IMR-90 (cell line): ENCODE measurements at regions not wholly inside any gene's neighbourhood (a gene's known extent, or its start where the extent isn't known, plus 50 kb on each side); places are given as distances from the start of the nearest gene placed in this dataset.

ENCODE experiments used
- ATAC-seq: fragments of 200-7000 bp; cut with Tn5 transposase; 2 replicates; pipeline ENCODE4 v1.9.1; 2020; ENCODE audit warnings: low read depth, mild to moderate bottlenecking, moderate library complexity
- BruUV-seq: library from RNA; stranded (reverse); fragments of 400-500 nt; replicated peaks from 2 replicates; lab custom pipeline; 2021; lab: Mats Ljungman, UMichigan
- CTCF ChIA-PET: fragments of 300-600 bp; formaldehyde crosslinking; extraction: SDS; loops from one replicate; lab custom pipeline; 2021; ENCODE audit warnings: antibody characterized with exemption; lab: Yijun Ruan, JAX
- POLR2A ChIA-PET: fragments of 300-600 bp; sonication (Branson Sonifier 250); formaldehyde crosslinking; loops from one replicate; lab custom pipeline; 2022; ENCODE audit warnings: antibody characterized with exemption; ENCODE audit not compliant: unreplicated experiment; lab: Charles Lee
- DNase-seq: peaks from one replicate; pipeline ENCODE4 v3.0.0; 2013
- H2AFZ ChIP-seq: replicated peaks from 2 replicates; pipeline ENCODE3; 2013; ENCODE audit warnings: low read length, mild to moderate bottlenecking; ENCODE audit not compliant: poor library complexity
- H2AK5ac ChIP-seq: 2 replicates; pipeline ENCODE4 v1.6.1; 2013; ENCODE audit warnings: low read depth, low read length, inconsistent platforms
- H2AK9ac ChIP-seq: replicated peaks from 2 replicates; pipeline ENCODE3; 2013; ENCODE audit warnings: mild to moderate bottlenecking, low read depth, low read length, moderate library complexity; ENCODE audit not compliant: poor library complexity
- H2BK120ac ChIP-seq: 2 replicates; pipeline ENCODE4 v1.6.1; 2013; ENCODE audit warnings: low read depth, low read length, inconsistent platforms
- H2BK15ac ChIP-seq: 3 replicates; pipeline ENCODE4 v1.6.1; 2013; ENCODE audit warnings: low read depth, low read length, inconsistent platforms
- H2BK20ac ChIP-seq: 2 replicates; pipeline ENCODE4 v1.6.1; 2013; ENCODE audit warnings: low read depth, mild to moderate bottlenecking, inconsistent platforms, low read length, moderate library complexity
- H2BK5ac ChIP-seq: 2 replicates; pipeline ENCODE4 v1.6.1; 2013; ENCODE audit warnings: mild to moderate bottlenecking, low read depth, low read length, inconsistent platforms; ENCODE audit not compliant: poor library complexity, severe bottlenecking
- H3K14ac ChIP-seq: replicated peaks from 2 replicates; pipeline ENCODE4 v1.6.1; 2013; ENCODE audit warnings: low read depth, low read length, inconsistent platforms
- H3K18ac ChIP-seq: 2 replicates; pipeline ENCODE4 v1.6.1; 2013; ENCODE audit warnings: low read depth, low read length, control low read depth
- H3K23ac ChIP-seq: 2 replicates; pipeline ENCODE4 v1.6.1; 2013; ENCODE audit warnings: low read depth, low read length, inconsistent platforms
- H3K27ac ChIP-seq: 2 replicates; pipeline ENCODE4 v1.5.1; 2013; ENCODE audit warnings: mild to moderate bottlenecking, control low read depth, low read length; ENCODE audit not compliant: insufficient read depth
- H3K27me3 ChIP-seq: 2 replicates; pipeline ENCODE4 v1.6.1; 2013; ENCODE audit warnings: low read length; ENCODE audit not compliant: control insufficient read depth, insufficient read depth
- H3K36me3 ChIP-seq: 2 replicates; pipeline ENCODE4 v1.6.1; 2013; ENCODE audit warnings: low read length, mixed read lengths; ENCODE audit not compliant: control insufficient read depth, insufficient read depth
- H3K4ac ChIP-seq: 2 replicates; pipeline ENCODE4 v1.6.1; 2013; ENCODE audit warnings: low read depth, low read length, inconsistent platforms
- H3K4me1 ChIP-seq: 2 replicates; pipeline ENCODE4 v1.6.1; 2013; ENCODE audit warnings: low read length, mixed read lengths; ENCODE audit not compliant: control insufficient read depth, insufficient read depth
- H3K4me2 ChIP-seq: 2 replicates; pipeline ENCODE4 v1.6.1; 2013; ENCODE audit warnings: low read depth, mild to moderate bottlenecking, control low read depth, low read length, moderate library complexity
- H3K4me3 ChIP-seq: 2 replicates; pipeline ENCODE4 v1.5.1; 2013; ENCODE audit warnings: low read depth, mild to moderate bottlenecking, control low read depth, low read length, moderate library complexity; ENCODE audit not compliant: insufficient read depth
- H3K56ac ChIP-seq: 2 replicates; pipeline ENCODE4 v1.6.1; 2013; ENCODE audit warnings: low read length, inconsistent platforms; ENCODE audit not compliant: insufficient read depth; ENCODE audit errors: extremely low read depth
- H3K79me1 ChIP-seq, 2 experiments: 2 replicates each; pipeline ENCODE4 v1.6.1; 2013; ENCODE audit warnings: low read length in 2 of 2, inconsistent platforms in 1 of 2, low read depth in 1 of 2
- H3K9ac ChIP-seq: 2 replicates; pipeline ENCODE4 v1.6.1; 2013; ENCODE audit warnings: low read depth, low read length, control low read depth
- H3K9me1 ChIP-seq: 2 replicates; pipeline ENCODE4 v1.6.1; 2013; ENCODE audit warnings: low read length, inconsistent platforms; ENCODE audit not compliant: insufficient read depth
- H3K9me3 ChIP-seq: 2 replicates; pipeline ENCODE4 v1.6.1; 2013; ENCODE audit warnings: low read length; ENCODE audit not compliant: control insufficient read depth, insufficient read depth
- H4K20me1 ChIP-seq: 2 replicates; pipeline ENCODE4 v1.6.1; 2013; ENCODE audit warnings: low read length, inconsistent platforms; ENCODE audit not compliant: insufficient read depth
- H4K5ac ChIP-seq: 2 replicates; pipeline ENCODE4 v1.6.1; 2013; ENCODE audit warnings: mild to moderate bottlenecking, low read depth, low read length, control low read depth
- H4K8ac ChIP-seq, 2 experiments: 2 replicates each; pipeline ENCODE4 v1.6.1; 2013; ENCODE audit warnings: low read depth in 2 of 2, low read length in 2 of 2, control low read depth in 1 of 2, inconsistent platforms in 1 of 2
- H4K91ac ChIP-seq: 2 replicates; pipeline ENCODE4 v1.6.1; 2013; ENCODE audit warnings: low read depth, low read length, inconsistent platforms; ENCODE audit not compliant: insufficient read depth
- BHLHE40 ChIP-seq: fragments of 150-350 bp; IDR thresholded peaks from 2 replicates; pipeline ENCODE4 v1.6.1; 2016; ENCODE audit warnings: mild to moderate bottlenecking, low read depth, low read length
- CEBPB ChIP-seq: IDR thresholded peaks from 2 replicates; pipeline ENCODE4 v1.6.1; 2012; ENCODE audit warnings: low read depth, low read length, improper control_type of control experiment
- CHD1 ChIP-seq: IDR thresholded peaks from 2 replicates; pipeline ENCODE4 v1.6.1; 2012; ENCODE audit warnings: low read depth, low read length, improper control_type of control experiment
- CTCF ChIP-seq: conservative IDR thresholded peaks from 2 replicates; pipeline ENCODE4 v1.5.1; 2012; ENCODE audit warnings: mild to moderate bottlenecking, low read depth, low read length, improper control_type of control experiment
- FOS ChIP-seq: fragments of 150-350 bp; IDR thresholded peaks from 2 replicates; pipeline ENCODE4 v1.6.1; 2016; ENCODE audit warnings: low read depth, low read length
- MAFK ChIP-seq: IDR thresholded peaks from 2 replicates; pipeline ENCODE4 v1.6.1; 2012; ENCODE audit warnings: low read depth, low read length, improper control_type of control experiment
- MAZ ChIP-seq: IDR thresholded peaks from 2 replicates; pipeline ENCODE4 v1.6.1; 2012; ENCODE audit warnings: low read depth, mild to moderate bottlenecking, low read length, improper control_type of control experiment, moderate library complexity, borderline replicate concordance
- MXI1 ChIP-seq: IDR thresholded peaks from 2 replicates; pipeline ENCODE4 v1.6.1; 2012; ENCODE audit warnings: low read depth, mild to moderate bottlenecking, low read length, moderate library complexity, borderline replicate concordance
- POLR2A ChIP-seq: IDR thresholded peaks from 2 replicates; pipeline ENCODE4 v1.6.1; 2012; ENCODE audit warnings: mild to moderate bottlenecking, low read depth, low read length
- RAD21 ChIP-seq: IDR thresholded peaks from 2 replicates; pipeline ENCODE4 v1.6.1; 2012; ENCODE audit warnings: low read length, improper control_type of control experiment
- RFX5 ChIP-seq: IDR thresholded peaks from 2 replicates; pipeline ENCODE4 v1.8.0; 2012; ENCODE audit warnings: low read depth, mild to moderate bottlenecking, low read length, moderate library complexity
- SMC3 ChIP-seq: fragments of 150-350 bp; IDR thresholded peaks from 2 replicates; pipeline ENCODE4 v1.6.1; 2016; ENCODE audit warnings: low read depth, mild to moderate bottlenecking, antibody characterized with exemption, low read length, moderate library complexity
- WGBS, 2 experiments: methylation state at CpG; one replicate each; pipeline versions ENCODE4 v1.1.5 to v1.1.7; 2013; ENCODE audit warnings: missing lambda C conversion rate in 2 of 2; ENCODE audit not compliant: insufficient read length in 1 of 2; ENCODE audit errors: extremely low coverage in 2 of 2; 5-methylcytosine and 5-hydroxymethylcytosine counted together
- dilution Hi-C: fragments of 300-500 bp; cut with HindIII; formaldehyde crosslinking; loops from one replicate; pipeline ENCODE4 v1.14.3; 2018; ENCODE audit warnings: low sequenced_read_pairs; ENCODE audit not compliant: unreplicated experiment
- in situ Hi-C: fragments of 300-500 bp; cut with MboI; formaldehyde crosslinking; loops from 3 replicates; pipeline ENCODE4 v1.14.3; 2019; ENCODE audit warnings: low sequenced_read_pairs, inconsistent platforms, mixed read lengths
- intact Hi-C: fragments of 100-400 bp; cut with micrococcal nuclease; formaldehyde crosslinking; loops from 2 replicates; pipeline ENCODE4 v1.10.0; 2022
- TF ChIP-seq, protein P1 (sequence below): fragments of 150-350 bp; IDR thresholded peaks from 2 replicates; pipeline ENCODE4 v1.6.1; 2017; ENCODE audit warnings: mild to moderate bottlenecking, antibody characterized with exemption, low read length, low read depth
- TF ChIP-seq, protein P2 (sequence below): fragments of 150-350 bp; IDR thresholded peaks from 2 replicates; pipeline ENCODE4 v1.6.1; 2016; ENCODE audit warnings: low read depth, mild to moderate bottlenecking, low read length, moderate library complexity, borderline replicate concordance

GRCh38 chr12:91672130-91672529, 473.5 kb downstream of the BTG1 start:
- Histone ChIP-seq H2BK20ac (no peak overlapping the region), H4K91ac (no peak overlapping the region), H3K14ac (no peak overlapping the region), H3K4me1 (no peaks in the 10 kb centered on the region), H2AK9ac (no peak overlapping the region), H2BK120ac (no peak overlapping the region), H3K56ac (no peak overlapping the region), H3K9ac (no peak overlapping the region), H3K9me3 (no peaks in the 10 kb centered on the region), H3K23ac (no peak overlapping the region), H3K27me3 (no peaks in the 10 kb centered on the region; the same call in 1 of the 2 replicates), H4K8ac (no peak overlapping the region), H4K20me1 (no peaks in the 10 kb centered on the region), H2AFZ (no peak overlapping the region), H3K4me2 (no peak overlapping the region), H3K4me3 (no peak overlapping the region), H2BK15ac (no peak overlapping the region), H3K9me1 (no peaks in the 10 kb centered on the region), H3K4ac (no peak overlapping the region), H2BK5ac (no peak overlapping the region), H4K5ac (no peak overlapping the region), H3K36me3 (no peaks in the 10 kb centered on the region), H3K27ac (no peak overlapping the region), H2AK5ac (no peak overlapping the region), H3K18ac (no peak overlapping the region), H3K79me1 (no peaks in the 10 kb centered on the region)
- POLR2A ChIA-PET: no interaction called here
- no TSS peak for BruUV-seq
- dilution Hi-C loops: no loop called here
- TF ChIP-seq RAD21 (no peak), CHD1 (no peak), BHLHE40 (no peak), RFX5 (no peak), MAFK (no peak), SMC3 (no peak), CTCF (no peak), FOS (no peak), CEBPB (no peak), POLR2A (no peak), MAZ (no peak), MXI1 (no peak)
- TF ChIP-seq, protein P1, sequence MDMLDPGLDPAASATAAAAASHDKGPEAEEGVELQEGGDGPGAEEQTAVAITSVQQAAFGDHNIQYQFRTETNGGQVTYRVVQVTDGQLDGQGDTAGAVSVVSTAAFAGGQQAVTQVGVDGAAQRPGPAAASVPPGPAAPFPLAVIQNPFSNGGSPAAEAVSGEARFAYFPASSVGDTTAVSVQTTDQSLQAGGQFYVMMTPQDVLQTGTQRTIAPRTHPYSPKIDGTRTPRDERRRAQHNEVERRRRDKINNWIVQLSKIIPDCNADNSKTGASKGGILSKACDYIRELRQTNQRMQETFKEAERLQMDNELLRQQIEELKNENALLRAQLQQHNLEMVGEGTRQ: no peak
- TF ChIP-seq, protein P2, sequence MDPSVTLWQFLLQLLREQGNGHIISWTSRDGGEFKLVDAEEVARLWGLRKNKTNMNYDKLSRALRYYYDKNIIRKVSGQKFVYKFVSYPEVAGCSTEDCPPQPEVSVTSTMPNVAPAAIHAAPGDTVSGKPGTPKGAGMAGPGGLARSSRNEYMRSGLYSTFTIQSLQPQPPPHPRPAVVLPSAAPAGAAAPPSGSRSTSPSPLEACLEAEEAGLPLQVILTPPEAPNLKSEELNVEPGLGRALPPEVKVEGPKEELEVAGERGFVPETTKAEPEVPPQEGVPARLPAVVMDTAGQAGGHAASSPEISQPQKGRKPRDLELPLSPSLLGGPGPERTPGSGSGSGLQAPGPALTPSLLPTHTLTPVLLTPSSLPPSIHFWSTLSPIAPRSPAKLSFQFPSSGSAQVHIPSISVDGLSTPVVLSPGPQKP: no peak
- DNase-seq (no peak), ATAC-seq (no peak)
- in situ Hi-C loops: no loop called here
- CTCF ChIA-PET: no interaction called here
- WGBS, 2 experiments: no CpG with 5 or more reads among the region's 1 CpG
- intact Hi-C loops: no loop called here
